OCI-LY1 (cell line): ENCODE measurements at regions not wholly inside any gene's neighbourhood (a gene's known extent, or its start where the extent isn't known, plus 50 kb on each side); places are given as distances from the start of the nearest gene placed in this dataset.

Experiments used
- EZH2 ChIP-seq: fragments of 200-600 bp; sonication (generic), shearing (Covaris generic); IDR thresholded peaks from 2 replicates; pipeline ENCODE4 v1.8.0; 2017; ENCODE audit warnings: borderline replicate concordance, mixed run types, mild to moderate bottlenecking, antibody characterized with exemption, low read length, moderate library complexity, mixed read lengths
- TF ChIP-seq, protein P1 (sequence below): fragments of 200-600 bp; sonication (generic), shearing (Covaris generic); IDR thresholded peaks from 2 replicates; pipeline ENCODE4 v1.5.1; 2017; ENCODE audit warnings: mild to moderate bottlenecking, antibody characterized with exemption, low read length, moderate library complexity, mixed read lengths

DNA sequence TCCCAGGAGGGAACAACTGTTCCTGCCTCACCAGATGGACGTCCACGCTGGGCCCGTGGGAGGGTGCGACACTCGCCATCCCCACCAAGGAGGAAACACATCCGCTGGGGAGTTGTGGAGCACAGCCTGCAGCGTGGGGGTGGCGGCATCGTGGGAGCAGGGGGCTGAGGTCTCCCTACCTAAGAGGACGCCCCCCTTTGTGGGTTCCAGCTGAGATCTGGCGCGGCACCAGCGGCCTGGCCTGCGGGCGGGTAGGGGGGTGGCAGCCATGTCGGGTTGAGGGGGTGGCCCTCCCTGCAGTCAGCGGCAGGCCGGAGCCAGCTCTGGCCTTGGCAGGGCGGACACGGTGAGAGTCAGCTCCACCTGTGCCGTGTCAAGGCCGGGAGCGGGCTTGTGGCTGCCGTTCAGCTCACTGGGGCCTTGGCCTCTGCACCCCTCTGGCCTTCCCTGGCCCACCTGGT lies 116.7 kb upstream of the CIBAR2 start:
- TF ChIP-seq, protein P1, sequence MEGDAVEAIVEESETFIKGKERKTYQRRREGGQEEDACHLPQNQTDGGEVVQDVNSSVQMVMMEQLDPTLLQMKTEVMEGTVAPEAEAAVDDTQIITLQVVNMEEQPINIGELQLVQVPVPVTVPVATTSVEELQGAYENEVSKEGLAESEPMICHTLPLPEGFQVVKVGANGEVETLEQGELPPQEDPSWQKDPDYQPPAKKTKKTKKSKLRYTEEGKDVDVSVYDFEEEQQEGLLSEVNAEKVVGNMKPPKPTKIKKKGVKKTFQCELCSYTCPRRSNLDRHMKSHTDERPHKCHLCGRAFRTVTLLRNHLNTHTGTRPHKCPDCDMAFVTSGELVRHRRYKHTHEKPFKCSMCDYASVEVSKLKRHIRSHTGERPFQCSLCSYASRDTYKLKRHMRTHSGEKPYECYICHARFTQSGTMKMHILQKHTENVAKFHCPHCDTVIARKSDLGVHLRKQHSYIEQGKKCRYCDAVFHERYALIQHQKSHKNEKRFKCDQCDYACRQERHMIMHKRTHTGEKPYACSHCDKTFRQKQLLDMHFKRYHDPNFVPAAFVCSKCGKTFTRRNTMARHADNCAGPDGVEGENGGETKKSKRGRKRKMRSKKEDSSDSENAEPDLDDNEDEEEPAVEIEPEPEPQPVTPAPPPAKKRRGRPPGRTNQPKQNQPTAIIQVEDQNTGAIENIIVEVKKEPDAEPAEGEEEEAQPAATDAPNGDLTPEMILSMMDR = no peak
- no peak for TF ChIP-seq EZH2
